HG02943 (cell line): ENCODE measurements at regions not wholly inside any gene's neighbourhood (a gene's known extent, or its start where the extent isn't known, plus 50 kb on each side); places are given as distances from the start of the nearest gene placed in this dataset.

Experiments used
- ATAC-seq: cut with Tn5 transposase; IDR thresholded peaks from one replicate; pipeline ENCODE4 v1.9.1; 2021; ENCODE audit warnings: mild to moderate bottlenecking, low read depth, moderate library complexity; ENCODE audit not compliant: unreplicated experiment

DNA sequence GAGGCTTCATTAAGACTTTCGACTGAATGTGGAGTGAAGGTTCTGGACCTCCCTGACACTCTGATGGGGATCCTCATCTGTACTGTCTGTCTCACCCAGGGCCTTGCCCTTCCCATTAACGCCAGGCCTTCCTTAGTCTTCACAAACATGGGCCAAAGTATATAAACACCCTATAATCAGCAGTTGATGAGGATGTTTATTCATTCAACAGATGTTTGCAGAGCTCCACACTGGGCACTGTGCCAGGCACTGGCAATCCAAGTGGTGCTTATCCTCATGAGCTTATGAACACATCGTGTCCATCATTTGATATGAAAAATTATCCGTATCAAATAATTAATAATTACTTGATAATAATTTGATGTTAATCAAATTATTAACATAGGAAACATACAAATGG is 454.4 kb downstream of the FUT8 start:
- no peak for ATAC-seq

DNA sequence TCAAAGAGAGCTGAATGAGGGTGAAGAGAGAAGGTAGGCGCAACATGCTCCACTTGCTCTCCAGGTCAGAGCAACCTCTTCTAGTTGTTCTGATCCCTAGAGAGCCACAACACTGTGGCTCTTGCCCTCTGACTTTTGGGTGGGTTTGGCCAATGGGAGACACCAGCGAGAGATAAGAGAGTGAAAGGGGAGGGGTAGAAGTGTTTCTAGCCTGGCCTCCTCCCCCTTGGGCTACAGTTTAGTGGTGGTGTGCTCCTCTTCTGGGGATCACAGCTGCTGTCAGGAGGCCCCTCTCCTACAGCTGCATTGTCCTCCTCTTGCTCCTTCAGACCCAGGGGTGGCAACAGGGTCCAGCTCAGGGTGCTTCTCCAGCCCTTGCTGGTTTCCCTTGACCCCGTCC is 454.8 kb downstream of the FUT8 start:
- ATAC-seq: no peak

DNA sequence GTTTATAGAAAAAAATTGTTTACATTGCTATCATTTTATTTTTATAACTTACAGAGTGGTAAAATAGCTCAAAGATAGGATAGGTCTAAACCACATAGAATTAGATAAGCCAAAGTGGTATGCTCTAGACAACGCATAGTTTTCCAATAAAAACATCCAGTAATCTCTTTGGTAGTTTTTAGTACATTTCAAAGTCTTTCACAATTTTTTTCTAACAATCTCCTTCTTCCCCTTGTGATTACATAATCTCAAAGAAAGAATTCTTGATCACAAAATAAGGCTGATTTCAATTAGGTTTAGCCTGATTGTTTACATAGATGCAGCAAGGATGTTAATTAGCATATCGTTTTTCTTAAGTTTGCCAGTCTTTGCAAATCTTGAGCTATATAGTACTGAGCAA is 460.0 kb downstream of the FUT8 start:
- ATAC-seq: no peak

DNA sequence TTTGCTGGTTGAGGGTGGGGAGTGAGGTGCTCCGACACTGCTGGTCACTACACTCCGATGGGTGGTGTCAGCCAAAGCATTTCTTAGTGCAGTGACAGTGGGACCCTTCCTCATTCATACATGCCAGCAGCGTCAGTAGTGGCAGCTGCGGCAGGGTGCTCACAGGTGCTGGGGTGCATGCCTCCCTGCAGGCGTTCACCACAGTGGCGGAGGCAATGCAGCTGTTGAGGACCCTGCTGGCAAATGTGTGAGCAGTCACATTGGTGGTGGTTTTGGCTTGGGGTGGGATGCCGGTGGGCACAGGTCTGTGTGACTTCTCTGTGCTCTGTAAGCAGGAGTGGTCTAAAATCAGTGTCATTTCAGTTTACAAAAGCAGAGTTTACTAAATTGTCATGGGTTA is 464.6 kb downstream of the FUT8 start:
- ATAC-seq: no peak

DNA sequence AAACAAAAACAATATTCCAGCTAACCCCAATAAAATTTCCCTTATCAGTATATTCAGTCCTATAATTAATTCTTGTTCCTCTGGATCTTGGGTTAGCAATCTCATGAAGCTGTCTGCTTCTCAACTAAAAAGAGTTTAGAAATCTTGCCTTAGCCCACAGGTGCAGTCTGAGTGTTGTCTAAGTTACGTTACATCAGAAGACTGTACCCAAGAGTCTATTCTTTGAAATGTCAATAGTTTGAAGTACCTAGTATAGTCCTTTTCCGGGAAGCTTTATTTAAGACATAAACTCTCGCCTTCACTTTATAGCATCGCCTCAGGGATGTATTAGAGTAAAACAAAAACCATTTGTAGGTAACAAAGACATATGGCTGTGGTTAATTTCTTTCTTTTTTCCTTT is 465.1 kb downstream of the FUT8 start:
- no peak for ATAC-seq

DNA sequence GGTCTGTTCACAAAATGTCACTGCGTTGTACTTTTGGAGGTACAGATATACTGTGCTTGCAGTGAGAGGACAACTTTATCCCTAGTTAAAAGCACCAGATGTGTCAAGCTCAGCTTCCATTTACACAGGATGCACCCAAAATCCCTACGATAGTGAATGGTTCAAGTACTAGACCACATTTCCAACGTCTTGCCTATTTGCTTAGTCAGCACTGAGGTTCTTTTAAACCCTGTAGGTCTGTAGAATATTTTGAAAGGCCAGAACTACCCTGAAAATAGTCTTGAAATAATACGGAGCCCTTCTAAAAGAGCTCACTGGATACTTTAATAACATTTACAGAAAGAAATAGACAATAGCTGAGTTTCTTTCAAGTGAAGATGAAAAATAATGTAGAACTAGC is 466.1 kb downstream of the FUT8 start:
- no peak for ATAC-seq

DNA sequence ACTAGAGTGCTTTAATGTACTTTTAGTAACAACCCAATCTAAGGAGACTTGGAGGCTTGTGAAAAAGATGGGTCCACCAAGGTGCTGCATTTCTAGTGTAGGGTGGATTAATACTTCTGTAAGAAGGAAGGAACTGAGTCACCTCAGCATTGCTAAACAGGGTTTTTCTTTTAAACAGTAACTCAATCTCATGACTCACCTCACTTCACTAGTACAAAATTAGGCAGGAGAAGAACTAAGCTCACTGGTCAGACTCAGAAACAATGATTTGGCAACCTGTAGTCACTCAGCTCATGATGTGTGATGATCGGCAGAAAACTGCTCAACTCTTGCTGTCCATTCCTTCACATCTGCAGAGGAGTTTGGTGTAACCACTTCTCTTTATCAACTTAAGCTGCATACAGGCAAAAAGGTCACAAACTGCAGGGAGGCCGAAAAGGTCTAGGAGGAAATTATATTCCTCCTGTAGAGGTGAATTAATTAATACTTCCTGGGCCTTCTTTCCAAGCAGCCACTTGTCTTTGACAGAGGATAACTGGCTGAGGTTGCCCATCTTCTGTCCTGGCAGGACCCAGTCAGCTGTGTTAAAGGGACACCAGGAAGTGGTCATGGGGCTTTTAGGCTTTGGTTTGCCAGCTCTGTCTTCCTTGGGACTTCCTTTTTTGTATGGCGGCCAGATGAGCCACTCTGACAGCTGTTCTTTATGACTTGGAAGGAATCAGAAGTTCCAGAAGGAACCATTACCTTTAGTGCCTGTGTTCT is 466.9 kb downstream of the FUT8 start:
- no peak for ATAC-seq

DNA sequence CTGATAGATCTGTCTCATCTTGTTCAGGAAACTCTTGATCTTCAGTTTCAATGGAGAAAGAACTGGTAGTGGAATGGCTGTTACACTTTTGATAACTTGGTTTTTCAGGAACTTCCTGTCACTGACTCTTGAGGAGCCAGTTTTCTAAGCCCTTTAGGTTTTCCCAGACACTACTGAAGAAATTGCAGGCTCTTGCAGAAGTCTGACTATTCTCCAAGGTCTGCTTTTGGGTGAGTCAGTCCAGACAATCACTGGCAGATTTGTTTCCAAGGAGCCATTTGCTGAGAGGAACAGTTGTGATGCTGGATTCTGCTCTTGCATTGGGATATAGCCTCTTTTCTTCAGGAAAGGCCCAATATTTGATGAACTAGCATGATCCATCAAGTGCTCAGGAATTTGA is 468.0 kb downstream of the FUT8 start:
- no peak for ATAC-seq

DNA sequence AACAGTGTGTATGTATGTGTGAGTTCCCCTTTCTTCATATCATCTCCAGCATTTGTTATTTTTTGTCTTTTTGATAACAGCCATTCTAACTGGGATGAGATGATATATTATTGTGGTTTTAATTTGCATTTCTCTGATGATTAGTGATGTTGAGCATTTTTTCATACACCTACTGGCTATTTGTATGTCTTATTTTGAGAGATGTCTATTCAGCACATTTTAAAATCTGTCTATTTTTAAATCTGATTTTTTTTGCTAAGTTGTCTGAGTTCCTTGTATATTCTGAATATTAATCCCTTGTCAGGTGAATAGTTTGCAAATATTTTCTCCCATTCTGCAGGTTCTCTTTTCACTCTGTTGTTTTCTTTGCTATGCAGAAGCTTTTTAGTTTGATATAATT is 469.1 kb downstream of the FUT8 start:
- no peak for ATAC-seq

DNA sequence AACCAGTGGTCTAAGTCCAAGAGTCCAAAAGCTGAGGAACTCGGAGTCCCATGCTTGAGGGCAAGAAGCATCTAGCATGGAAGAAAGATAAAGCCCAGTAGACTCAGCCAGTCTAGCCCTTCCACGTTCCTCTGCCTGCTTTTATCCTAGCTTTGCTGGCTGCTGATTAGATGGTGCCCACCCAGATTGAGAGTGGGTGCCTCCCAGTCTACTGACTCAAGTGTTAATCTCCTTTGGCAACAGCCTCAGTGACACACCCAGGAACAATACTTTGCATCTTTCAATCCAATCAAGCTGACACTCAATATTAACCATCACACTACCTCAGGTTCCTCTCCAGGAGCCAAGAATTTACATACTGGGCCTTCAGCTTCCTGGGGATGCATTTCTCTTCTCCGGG is 476.1 kb downstream of the FUT8 start:
- ATAC-seq: no peak

DNA sequence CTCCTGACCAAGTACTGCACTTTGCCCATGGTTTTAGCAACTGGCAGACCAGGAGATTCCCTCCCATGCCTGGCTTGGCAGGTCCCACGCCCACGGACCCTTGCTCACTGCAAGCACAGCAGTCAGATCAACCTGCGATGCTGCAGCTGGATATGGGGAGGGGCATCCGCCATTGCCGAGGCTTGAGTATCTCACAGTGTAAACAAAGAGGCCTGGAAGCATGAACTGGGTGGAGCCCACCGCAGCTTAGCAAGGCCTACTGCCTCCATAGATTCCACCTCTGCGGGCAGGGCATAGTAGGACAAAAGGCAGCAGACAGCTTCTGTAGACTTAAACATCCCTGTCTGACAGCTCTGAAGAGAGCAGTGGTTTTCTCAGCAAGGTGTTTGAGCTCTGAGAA is 479.8 kb downstream of the FUT8 start:
- ATAC-seq: no peak

DNA sequence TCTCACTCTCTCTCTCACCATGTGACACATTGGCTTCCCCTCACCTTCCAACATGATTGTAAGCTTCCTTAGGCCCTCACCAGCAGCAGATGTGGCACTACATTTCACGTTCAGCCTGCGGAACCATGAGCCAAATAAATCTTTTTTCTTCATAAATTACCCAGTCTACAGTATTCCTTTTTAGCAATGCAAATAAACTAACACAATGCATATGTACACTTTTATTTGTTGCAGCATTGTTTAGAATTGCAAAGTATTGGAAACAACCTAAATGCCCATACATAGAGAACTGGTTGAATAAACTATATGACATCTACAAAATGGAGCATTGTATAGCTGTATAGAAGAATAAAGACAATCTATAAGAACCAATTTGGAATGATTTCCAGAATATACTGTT is 487.6 kb downstream of the FUT8 start:
- no peak for ATAC-seq

DNA sequence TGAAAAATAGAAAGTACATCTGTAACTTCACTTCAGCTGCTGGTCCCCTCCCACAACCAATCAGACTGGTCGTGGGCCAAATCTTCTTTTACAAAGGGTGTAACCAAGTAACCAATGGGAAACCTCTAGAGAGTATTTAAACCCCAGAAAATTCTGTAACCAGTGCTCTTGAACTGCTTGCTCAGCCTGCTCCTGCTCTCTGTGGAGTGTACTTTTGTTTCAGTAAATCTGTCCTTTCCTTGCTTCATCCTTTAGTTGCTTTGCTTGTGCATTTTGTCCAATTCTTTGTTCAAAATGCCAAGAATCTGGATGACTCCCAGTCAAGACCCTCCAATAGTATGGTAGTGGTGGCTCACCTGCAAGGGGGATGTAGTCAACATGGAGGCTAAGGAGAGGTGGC is 489.1 kb downstream of the FUT8 start:
- ATAC-seq: no peak

DNA sequence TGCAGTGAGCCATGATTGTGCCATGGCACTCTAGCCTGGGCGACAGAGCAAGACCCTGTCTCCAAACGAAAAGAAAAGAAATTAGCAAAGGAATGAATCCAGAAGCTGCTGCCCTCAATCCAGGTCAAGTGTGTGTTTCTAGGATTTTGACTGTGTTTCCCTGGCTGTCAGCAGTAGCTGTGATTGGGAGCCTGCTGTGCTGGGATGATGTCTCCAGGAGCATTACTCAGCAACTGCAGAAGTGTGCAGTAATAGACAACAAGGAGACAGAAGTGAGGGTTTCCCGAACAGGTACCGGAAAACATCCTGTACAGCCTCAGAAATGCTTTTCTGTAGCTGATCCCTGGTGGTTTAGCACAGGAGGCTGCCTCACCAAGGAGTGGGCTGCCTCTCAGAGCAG is 492.5 kb downstream of the FUT8 start:
- ATAC-seq: no peak

DNA sequence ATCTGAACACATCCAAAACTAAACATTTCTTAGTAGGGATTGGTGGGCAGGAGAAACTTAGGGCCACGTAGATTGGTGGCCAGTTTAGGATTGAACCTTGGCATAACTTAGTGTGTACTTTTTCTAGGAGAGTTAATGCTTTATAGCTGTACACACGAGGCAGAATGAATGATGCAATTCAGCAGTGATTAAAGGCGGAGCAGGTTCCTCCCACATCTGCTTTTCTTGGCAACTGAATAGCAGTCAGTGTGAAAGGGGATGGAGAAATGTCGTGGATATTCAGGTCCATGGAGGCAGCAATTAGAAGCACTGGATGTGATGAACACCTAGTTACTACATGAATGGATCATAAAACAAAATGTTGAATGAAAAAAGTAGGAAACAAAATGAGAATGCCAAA is 493.8 kb downstream of the FUT8 start:
- ATAC-seq: no peak

DNA sequence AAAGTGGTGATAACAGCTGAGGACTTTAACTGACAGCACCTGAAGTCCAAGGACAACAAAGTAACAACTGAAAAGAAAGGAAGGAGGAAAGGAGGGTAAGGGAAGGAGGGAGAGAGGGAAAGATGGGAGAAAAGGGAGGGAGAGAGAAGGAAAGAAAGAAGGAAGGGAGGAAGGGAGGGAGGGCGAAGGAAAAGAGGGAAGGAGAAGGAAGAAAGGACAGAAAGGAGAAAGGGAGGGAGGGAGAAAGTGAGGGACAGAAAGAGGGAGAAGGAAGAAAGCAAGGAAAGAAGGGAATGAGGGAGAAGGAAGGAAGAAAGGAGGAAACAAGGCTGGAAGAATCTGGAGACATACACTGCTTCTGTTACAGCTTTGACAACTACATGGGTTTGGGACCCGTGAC is 494.4 kb downstream of the FUT8 start:
- no peak for ATAC-seq

DNA sequence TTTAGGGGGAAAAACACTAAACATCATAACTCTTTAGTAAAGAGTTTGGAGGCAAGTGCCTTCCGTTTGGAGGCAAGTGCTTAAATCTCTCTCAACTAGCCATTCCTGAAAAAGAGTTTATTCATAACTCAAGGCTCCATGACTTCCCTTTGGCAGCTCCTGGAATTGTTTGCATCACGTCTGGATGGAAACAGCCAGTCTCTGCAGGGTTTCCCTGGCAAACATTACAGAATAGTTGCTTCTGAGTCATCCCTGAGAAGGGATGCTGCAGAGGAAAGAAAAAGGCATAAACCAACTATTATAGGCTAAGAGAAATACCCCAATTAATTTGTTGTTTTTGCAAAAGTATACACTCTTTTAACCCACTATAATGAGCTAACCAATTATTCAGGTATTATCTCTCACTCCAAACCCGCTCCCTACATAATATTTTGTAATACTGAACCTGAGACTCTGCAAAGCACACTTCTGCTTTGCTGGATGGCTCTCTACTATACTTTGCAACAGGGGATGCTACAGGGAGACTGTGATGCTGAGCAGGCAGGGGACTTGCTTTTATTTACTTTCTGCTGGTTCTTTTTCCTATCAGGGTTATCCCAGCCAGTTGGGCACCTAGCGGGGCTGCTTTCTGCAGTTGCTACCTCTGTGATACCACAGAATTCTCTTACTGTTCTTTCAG is 497.7 kb downstream of the FUT8 start:
- ATAC-seq: no peak

DNA sequence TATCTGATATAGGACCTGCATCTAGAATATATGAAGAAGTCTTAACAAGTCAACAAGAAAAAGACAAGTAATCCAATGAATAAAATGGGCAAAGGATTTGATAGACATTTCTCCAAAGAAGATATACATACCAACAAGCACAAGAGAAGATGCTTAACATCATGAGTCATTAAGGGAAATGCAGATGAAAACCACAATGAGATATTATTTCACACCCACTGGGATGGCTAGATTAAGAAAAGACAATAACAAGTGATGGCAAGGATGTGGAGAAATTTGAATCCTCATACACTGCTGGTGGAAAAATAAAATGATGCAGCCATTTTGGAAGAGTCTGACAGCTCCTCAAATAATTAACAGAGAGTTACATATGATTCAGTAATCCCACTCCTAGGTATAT is 502.6 kb downstream of the FUT8 start:
- no peak for ATAC-seq

DNA sequence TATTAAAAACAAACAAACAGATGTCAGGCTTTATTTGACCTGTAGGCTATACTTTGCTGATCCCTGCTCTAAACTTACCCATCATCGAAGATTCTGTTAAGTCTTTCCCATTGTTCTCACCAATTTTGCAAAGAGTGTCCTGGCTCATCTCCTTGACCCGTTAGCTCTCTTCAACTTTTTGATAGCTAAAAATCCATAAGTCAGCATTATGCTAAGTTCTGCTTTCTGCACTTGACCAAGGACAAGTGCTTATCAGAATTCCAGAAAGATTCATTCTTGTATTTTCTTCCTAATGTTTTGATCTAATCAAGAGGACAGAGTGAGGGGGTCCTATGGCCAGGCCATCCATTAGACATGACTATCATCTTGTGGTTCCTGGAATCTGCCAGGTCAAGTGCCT is 503.5 kb downstream of the FUT8 start:
- ATAC-seq: no peak

DNA sequence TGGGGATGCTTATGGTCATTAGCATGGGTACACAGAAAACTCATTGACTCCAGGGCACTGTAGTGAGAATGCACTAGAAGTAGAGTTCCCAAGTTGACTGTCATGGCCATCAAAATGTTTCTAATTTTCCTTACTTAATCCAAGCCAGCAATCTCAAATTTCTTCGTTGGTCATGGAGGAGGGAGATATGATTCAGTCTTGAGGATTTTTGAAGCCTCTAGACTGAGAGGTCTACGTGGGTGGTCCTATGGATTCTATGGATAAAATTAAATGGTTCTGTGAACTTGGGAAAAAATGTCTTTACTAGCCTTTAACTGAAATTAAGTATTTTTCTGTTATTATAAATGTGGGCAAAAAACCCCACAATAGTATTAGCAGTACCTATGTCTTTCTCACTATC is 508.5 kb downstream of the FUT8 start:
- no peak for ATAC-seq

DNA sequence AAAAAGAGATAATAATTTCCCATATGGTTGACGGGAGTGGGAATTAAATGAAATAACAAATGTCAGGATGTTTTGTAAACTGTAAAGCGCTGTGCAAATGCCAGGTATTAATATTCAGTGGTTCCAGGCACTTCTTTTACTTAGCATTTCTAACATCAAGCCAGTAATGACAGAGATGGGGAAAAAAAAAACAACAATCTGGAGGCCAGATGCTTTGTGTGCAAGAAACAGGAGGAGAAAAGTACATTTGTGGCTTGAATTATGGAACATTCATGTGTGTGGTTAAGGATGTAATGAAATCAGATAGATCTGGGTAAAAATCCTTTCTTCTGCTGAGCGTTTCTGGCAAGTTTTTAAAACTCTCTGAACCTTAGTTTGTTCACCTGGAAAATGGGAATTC is 509.6 kb downstream of the FUT8 start:
- no peak for ATAC-seq

DNA sequence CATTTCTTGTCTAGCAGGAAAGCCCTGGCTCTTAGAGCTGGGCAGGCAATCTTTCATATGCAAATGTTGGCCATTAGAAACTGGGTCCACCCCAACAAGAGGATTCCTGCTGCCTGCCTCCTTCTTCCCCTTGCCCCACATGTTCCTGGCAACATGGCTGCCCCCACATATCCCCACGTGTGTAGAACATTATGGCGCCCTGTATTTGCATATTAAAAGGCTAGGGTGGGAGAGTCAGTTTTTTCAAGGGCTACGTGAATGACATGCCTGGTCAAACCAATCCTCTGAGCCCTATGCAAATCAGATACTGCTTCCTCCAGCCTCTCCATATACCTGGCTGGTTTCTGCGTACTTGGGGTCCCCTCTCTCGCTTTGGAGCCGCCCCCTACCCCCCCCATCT is 514.0 kb downstream of the FUT8 start:
- no peak for ATAC-seq
